ENCODE measurements at regions not wholly inside any gene's neighbourhood (a gene's known extent, or its start where the extent isn't known, plus 50 kb on each side); places are given as distances from the start of the nearest gene placed in this dataset.

- H3K27ac ChIP-seq (replicated peaks): no peak overlapping the region
- H3K9me3 ChIP-seq (replicated peaks): no peaks in the 10 kb centered on the region
- H3K27me3 ChIP-seq (ENCODE audit: low read depth): peaks cover 62% of the 10 kb centered on the region
- no peaks in the 10 kb centered on the region for H3K36me3 ChIP-seq
- intact Hi-C loops (cut with micrococcal nuclease): no loop called here
- no peak for TF ChIP-seq CTCF (IDR thresholded peaks at IDR 0.05; ENCODE audit: borderline replicate concordance)
- H3K4me3 ChIP-seq: no peak overlapping the region
- DNase-seq: no peak
- peaks cover 17% of the 10 kb centered on the region for H3K4me1 ChIP-seq
Measured at GRCh38 chr9:134240361-134240760, 76.0 kb upstream of the RNU6ATAC start.

- intact Hi-C loops (cut with micrococcal nuclease): no loop called here
- Histone ChIP-seq H3K9me3 (replicated peaks) (peaks cover 9% of the 10 kb centered on the region), H3K27me3 (ENCODE audit: low read depth) (peaks cover 51% of the 10 kb centered on the region), H3K27ac (replicated peaks) (no peak overlapping the region), H3K4me1 (no peaks in the 10 kb centered on the region), H3K36me3 (no peaks in the 10 kb centered on the region), H3K4me3 (no peak overlapping the region)
- TF ChIP-seq CTCF (IDR thresholded peaks at IDR 0.05; ENCODE audit: borderline replicate concordance): no peak
- no peak for DNase-seq
Measured at GRCh38 chr9:134242706-134243105, 78.3 kb upstream of the RNU6ATAC start.

- intact Hi-C loops (cut with micrococcal nuclease): no loop called here
- TF ChIP-seq CTCF (IDR thresholded peaks at IDR 0.05; ENCODE audit: borderline replicate concordance): no peak
- Histone ChIP-seq H3K27me3 (ENCODE audit: low read depth) (peaks cover 51% of the 10 kb centered on the region), H3K4me1 (no peaks in the 10 kb centered on the region), H3K4me3 (no peak overlapping the region), H3K36me3 (no peaks in the 10 kb centered on the region), H3K27ac (replicated peaks) (no peak overlapping the region), H3K9me3 (replicated peaks) (peaks cover 21% of the 10 kb centered on the region)
- DNase-seq: no peak
Measured at GRCh38 chr9:134243778-134244467, 79.6 kb upstream of the RNU6ATAC start.

- no peak for DNase-seq
- H3K4me1 ChIP-seq: no peaks in the 10 kb centered on the region
- no peaks in the 10 kb centered on the region for H3K36me3 ChIP-seq
- intact Hi-C loops (cut with micrococcal nuclease): no loop called here
- peaks cover 38% of the 10 kb centered on the region for H3K27me3 ChIP-seq (ENCODE audit: low read depth)
- TF ChIP-seq CTCF (IDR thresholded peaks at IDR 0.05; ENCODE audit: borderline replicate concordance): no peak
- H3K4me3 ChIP-seq: no peak overlapping the region
- H3K27ac ChIP-seq (replicated peaks): no peak overlapping the region
- peaks cover 24% of the 10 kb centered on the region for H3K9me3 ChIP-seq (replicated peaks)
Measured at GRCh38 chr9:134245179-134245578, 80.8 kb upstream of the RNU6ATAC start.

GRCh38 chr9:134247918-134248631 is 78.2 kb upstream of the RXRA start:
- Histone ChIP-seq H3K4me3 (no peak overlapping the region), H3K9me3 (replicated peaks) (peaks cover 24% of the 10 kb centered on the region), H3K27me3 (ENCODE audit: low read depth) (peaks cover 12% of the 10 kb centered on the region), H3K27ac (replicated peaks) (no peak overlapping the region), H3K4me1 (no peaks in the 10 kb centered on the region), H3K36me3 (no peaks in the 10 kb centered on the region)
- TF ChIP-seq CTCF (IDR thresholded peaks at IDR 0.05; ENCODE audit: borderline replicate concordance): no peak
- intact Hi-C loops (cut with micrococcal nuclease): no loop called here
- DNase-seq: no peak
